ENCODE measurements at regions not wholly inside any gene's neighbourhood (a gene's known extent, or its start where the extent isn't known, plus 50 kb on each side); places are given as distances from the start of the nearest gene placed in this dataset.

- TF ChIP-seq, protein P1, sequence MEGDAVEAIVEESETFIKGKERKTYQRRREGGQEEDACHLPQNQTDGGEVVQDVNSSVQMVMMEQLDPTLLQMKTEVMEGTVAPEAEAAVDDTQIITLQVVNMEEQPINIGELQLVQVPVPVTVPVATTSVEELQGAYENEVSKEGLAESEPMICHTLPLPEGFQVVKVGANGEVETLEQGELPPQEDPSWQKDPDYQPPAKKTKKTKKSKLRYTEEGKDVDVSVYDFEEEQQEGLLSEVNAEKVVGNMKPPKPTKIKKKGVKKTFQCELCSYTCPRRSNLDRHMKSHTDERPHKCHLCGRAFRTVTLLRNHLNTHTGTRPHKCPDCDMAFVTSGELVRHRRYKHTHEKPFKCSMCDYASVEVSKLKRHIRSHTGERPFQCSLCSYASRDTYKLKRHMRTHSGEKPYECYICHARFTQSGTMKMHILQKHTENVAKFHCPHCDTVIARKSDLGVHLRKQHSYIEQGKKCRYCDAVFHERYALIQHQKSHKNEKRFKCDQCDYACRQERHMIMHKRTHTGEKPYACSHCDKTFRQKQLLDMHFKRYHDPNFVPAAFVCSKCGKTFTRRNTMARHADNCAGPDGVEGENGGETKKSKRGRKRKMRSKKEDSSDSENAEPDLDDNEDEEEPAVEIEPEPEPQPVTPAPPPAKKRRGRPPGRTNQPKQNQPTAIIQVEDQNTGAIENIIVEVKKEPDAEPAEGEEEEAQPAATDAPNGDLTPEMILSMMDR (IDR thresholded peaks at IDR 0.05): no peak
- no peak for TF ChIP-seq POLR2A (IDR thresholded peaks at IDR 0.05)
These were observed 372.6 kb upstream of the PRR16 start for GRCh38 chr5:120091376-120091948.
